AG04450 (cell line): ENCODE measurements at regions not wholly inside any gene's neighbourhood (a gene's known extent, or its start where the extent isn't known, plus 50 kb on each side); places are given as distances from the start of the nearest gene placed in this dataset.

ENCODE experiments used
- CTCF ChIA-PET: fragments of 300-600, 350-600 bp; formaldehyde crosslinking; extraction: SDS; loops from one replicate; lab custom pipeline; 2022; ENCODE audit warnings: antibody characterized with exemption, inconsistent platforms; lab: Charles Lee
- POLR2A ChIA-PET: fragments of 350-600 bp; formaldehyde crosslinking; extraction: SDS; loops from one replicate; lab custom pipeline; 2021; ENCODE audit warnings: antibody characterized with exemption, inconsistent platforms; lab: Yijun Ruan, JAX
- DNase-seq: peaks from one replicate; pipeline ENCODE4 v3.0.0-alpha.2; 2011; ENCODE audit warnings: low read depth, low spot score
- H3K27ac ChIP-seq: one replicate; pipeline ENCODE4 v1.5.1; 2012; ENCODE audit warnings: low read depth, low read length, control low read depth
- H3K27me3 ChIP-seq: one replicate; pipeline ENCODE4 v1.6.0; 2012; ENCODE audit warnings: low read length; ENCODE audit not compliant: control insufficient read depth, insufficient read depth
- H3K4me3 ChIP-seq: 2 replicates; pipeline ENCODE4 v1.5.1; 2011; ENCODE audit warnings: mild to moderate bottlenecking, low read depth, low read length, control low read depth
- H3K9me3 ChIP-seq: 2 replicates; pipeline ENCODE4 v1.5.1; 2012; ENCODE audit warnings: low read length; ENCODE audit not compliant: control insufficient read depth, insufficient read depth
- CTCF ChIP-seq: IDR thresholded peaks from 2 replicates; pipeline ENCODE4 v1.5.1; 2011; ENCODE audit warnings: low read depth, low read length, control low read depth, inconsistent platforms

- H3K4me3 ChIP-seq, result no peak overlapping the region
- TF ChIP-seq CTCF, result no peak
- no peak for DNase-seq
- H3K27me3 ChIP-seq, result no peaks in the 10 kb centered on the region
- H3K9me3 ChIP-seq, result no peaks in the 10 kb centered on the region
- POLR2A ChIA-PET, result no interaction called here
- no peak overlapping the region for H3K27ac ChIP-seq
- CTCF ChIA-PET, result no interaction called here
These were observed 84.0 kb upstream of the ITPRID2 start for GRCh38 chr2:181807526-181807925.

- H3K4me3 ChIP-seq, result no peak overlapping the region
- peak; percentile 54 for DNase-seq
- peak overlapping the region; percentile 78 for H3K27ac ChIP-seq
- H3K27me3 ChIP-seq, result no peaks in the 10 kb centered on the region
- no peaks in the 10 kb centered on the region for H3K9me3 ChIP-seq
- ChIA-PET CTCF (interaction anchor here (1.1 to 2.0 kb wide), 3 partner anchors 68 to 266 kb away, joined by 3 to 6 read pairs (median 3); no protein-coding TSS in a partner anchor), POLR2A (no interaction called here)
- no peak for TF ChIP-seq CTCF
These were observed 80.5 kb upstream of the ITPRID2 start for GRCh38 chr2:181810823-181811695.

GRCh38 chr2:181812106-181812743 is 79.3 kb upstream of the ITPRID2 start:
- CTCF ChIA-PET, result interaction anchor here (1.1 to 2.0 kb wide), 3 partner anchors 70 to 265 kb away, joined by 3 to 6 read pairs (median 3); no protein-coding TSS in a partner anchor
- H3K4me3 ChIP-seq, result no peak overlapping the region
- H3K27ac ChIP-seq, result no peak overlapping the region
- no peak for TF ChIP-seq CTCF
- DNase-seq, result no peak
- POLR2A ChIA-PET, result no interaction called here
- H3K27me3 ChIP-seq, result no peaks in the 10 kb centered on the region
- no peaks in the 10 kb centered on the region for H3K9me3 ChIP-seq

GRCh38 chr2:181814057-181814491 is 77.5 kb upstream of the ITPRID2 start:
- TF ChIP-seq CTCF, result no peak
- Histone ChIP-seq H3K27ac (no peak overlapping the region), H3K9me3 (no peaks in the 10 kb centered on the region), H3K27me3 (no peaks in the 10 kb centered on the region), H3K4me3 (no peak overlapping the region)
- POLR2A ChIA-PET, result no interaction called here
- DNase-seq, result peak; percentile 56
- CTCF ChIA-PET, result interaction anchor here (0.9 kb wide), 1 partner anchor 77 kb away, joined by 5 read pairs; the partner anchor contains the start of gene ITPRID2
